ENCODE measurements at regions not wholly inside any gene's neighbourhood (a gene's known extent, or its start where the extent isn't known, plus 50 kb on each side); places are given as distances from the start of the nearest gene placed in this dataset.

DNA sequence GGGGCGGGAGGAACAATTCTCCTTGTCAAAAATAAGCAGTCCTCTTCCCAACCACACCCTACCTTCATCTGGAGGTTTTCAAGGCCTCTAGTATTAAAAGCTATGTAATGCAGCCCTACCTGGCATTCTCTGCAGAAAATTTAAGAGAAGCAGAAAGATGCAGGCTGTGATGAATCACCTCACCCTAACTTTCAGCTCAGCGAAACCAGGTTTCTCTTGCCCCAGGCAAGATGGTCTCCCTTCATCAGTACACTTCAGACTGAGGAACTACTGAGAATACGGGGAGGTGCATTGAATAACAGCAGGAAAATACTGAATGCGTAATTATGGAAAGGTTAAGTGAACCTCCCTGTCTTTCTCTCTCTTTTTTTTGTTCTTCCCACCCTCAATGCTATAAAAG is 437.6 kb upstream of the KLF12 start:
- TF ChIP-seq, protein P1, sequence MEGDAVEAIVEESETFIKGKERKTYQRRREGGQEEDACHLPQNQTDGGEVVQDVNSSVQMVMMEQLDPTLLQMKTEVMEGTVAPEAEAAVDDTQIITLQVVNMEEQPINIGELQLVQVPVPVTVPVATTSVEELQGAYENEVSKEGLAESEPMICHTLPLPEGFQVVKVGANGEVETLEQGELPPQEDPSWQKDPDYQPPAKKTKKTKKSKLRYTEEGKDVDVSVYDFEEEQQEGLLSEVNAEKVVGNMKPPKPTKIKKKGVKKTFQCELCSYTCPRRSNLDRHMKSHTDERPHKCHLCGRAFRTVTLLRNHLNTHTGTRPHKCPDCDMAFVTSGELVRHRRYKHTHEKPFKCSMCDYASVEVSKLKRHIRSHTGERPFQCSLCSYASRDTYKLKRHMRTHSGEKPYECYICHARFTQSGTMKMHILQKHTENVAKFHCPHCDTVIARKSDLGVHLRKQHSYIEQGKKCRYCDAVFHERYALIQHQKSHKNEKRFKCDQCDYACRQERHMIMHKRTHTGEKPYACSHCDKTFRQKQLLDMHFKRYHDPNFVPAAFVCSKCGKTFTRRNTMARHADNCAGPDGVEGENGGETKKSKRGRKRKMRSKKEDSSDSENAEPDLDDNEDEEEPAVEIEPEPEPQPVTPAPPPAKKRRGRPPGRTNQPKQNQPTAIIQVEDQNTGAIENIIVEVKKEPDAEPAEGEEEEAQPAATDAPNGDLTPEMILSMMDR (IDR thresholded peaks at IDR 0.05; ENCODE audit: extremely low read depth, missing control alignments): no peak
- DNase-seq (ENCODE audit: low spot score): no peak

DNA sequence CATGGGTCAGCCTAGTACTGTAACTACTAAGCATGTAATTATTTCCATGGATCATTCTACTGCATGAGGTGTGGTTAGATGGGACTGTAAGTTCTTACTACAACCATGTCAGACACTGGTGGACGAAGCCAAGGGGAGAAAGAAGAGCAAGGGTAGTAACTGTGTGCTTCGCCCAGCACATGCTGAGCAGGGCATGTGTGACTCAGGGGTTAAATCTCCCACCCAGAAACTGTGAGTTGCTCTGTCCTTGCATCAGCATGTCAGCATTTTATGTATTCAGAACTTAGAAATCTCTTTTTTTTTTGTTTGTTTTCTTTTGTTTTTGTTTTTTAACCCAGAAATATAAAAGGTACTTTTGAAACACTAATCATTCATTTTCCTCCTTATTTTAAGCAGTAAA is 436.6 kb upstream of the KLF12 start:
- TF ChIP-seq, protein P1 (IDR thresholded peaks at IDR 0.05; ENCODE audit: extremely low read depth, missing control alignments): no peak
- DNase-seq (ENCODE audit: low spot score): no peak

DNA sequence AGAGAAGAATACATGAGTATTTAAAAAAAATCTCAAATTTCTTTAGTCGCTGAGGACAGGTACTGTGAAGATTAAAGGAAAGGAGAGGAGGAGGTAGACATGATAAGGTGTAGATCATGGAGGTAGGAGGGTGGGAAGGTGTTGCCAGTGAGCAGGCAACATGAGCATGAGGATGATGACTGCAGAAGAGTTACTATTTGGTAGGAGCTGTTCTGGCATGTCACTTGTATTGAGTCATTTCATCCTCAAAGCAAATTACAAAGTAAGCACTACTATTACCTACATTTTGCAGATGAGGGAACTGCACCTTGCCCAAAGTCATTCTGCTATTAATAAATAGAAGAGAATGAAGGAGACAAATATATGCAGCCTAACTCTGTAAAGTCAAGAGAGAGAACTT is 435.8 kb upstream of the KLF12 start:
- DNase-seq (ENCODE audit: low spot score): no peak
- TF ChIP-seq, protein P1 (IDR thresholded peaks at IDR 0.05; ENCODE audit: extremely low read depth, missing control alignments): no peak

DNA sequence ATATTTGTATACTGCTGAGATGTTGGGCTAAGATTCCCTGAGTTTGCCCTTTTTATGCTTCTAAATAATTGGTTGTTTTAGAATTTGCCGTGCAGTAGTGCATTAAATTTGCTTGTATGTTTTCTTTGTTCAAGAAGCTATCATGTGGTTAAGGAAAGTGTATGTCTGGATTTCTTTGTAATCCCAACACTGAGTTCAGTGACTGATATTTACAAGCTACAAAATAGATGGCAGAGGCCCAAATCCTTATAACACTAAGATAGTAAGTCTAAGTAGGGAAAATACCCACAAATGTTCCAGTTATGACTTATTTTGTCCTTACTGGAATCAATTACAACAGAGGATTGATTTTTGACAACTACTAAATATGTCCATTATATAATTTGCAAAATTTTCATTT is 435.0 kb upstream of the KLF12 start:
- TF ChIP-seq, protein P1 (IDR thresholded peaks at IDR 0.05; ENCODE audit: extremely low read depth, missing control alignments): no peak
- no peak for DNase-seq (ENCODE audit: low spot score)

DNA sequence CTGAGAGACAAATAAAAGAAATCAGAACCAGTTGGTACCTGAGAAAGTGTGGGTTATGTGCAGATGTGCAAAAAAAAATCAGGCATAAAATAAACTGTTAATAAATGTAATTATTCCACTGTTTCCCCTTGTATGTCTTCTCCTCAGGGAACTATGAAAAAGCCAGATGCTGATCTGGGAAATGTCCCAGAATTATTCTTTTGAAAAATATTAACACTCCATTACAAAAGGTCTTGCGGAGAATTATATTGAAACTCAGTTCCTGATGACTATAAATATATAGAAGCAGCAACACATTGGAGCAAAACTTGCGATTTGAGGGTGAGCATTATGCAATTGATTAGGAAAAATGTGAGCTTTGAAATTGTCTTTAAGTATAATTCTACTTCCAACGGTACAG is 433.3 kb upstream of the KLF12 start:
- DNase-seq (ENCODE audit: low spot score): no peak
- TF ChIP-seq, protein P1 (IDR thresholded peaks at IDR 0.05; ENCODE audit: extremely low read depth, missing control alignments): no peak

DNA sequence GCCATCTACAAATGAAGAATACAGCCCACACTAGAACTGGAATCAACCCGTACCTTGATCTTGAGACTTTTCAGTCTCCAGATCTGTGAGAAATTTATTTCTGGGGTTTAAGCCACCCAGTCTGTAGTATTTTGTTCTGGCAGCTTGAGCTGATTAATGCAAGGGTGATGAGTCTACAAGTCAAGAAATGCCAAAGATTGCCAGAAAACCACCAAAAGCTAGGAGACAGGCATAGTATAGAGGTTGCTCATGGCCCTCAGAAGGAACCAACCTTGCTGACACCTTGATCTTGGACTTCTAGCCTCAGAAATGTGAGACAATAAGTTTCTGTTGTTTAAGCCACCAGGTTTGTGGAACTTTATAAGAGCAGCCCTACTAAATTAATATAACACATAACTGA is 428.2 kb upstream of the KLF12 start:
- TF ChIP-seq, protein P1 (IDR thresholded peaks at IDR 0.05; ENCODE audit: extremely low read depth, missing control alignments): no peak
- DNase-seq (ENCODE audit: low spot score): no peak

DNA sequence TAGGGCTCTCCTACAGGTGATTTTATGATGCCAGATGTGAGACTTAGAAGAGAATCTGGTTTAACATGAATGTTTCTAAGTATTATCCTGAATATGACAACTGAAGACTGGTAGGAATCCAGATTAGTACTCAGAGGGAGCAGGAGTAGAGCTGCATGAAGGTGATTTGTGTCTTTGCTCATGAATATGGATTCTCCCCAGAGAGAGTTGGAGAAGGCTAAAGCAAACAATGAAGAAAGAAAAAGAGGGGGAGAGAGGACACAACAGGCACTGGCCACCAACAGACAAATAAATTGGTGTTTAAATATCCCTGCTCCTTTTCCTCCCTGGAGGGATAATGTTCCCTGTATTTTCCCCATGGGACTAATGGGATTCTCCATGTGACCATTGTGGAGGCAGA is 427.0 kb upstream of the KLF12 start:
- no peak for DNase-seq (ENCODE audit: low spot score)
- TF ChIP-seq, protein P1 (IDR thresholded peaks at IDR 0.05; ENCODE audit: extremely low read depth, missing control alignments): no peak
